ENCODE measurements at regions not wholly inside any gene's neighbourhood (a gene's known extent, or its start where the extent isn't known, plus 50 kb on each side); places are given as distances from the start of the nearest gene placed in this dataset.
"Not testable (repeated sequence)": the region's sequence is repeated elsewhere in the genome, so short reads cannot be mapped to it uniquely, and the experiment has no call there.

- Histone ChIP-seq H3K36me3 (ENCODE audit: control insufficient read depth, insufficient read depth, low read length) (no peaks in the 10 kb centered on the region), H3K27ac (ENCODE audit: insufficient read depth, low read depth, low read length, poor library complexity, severe bottlenecking) (no peak overlapping the region), H3K4me1 (ENCODE audit: control insufficient read depth, insufficient read depth, low read length) (peaks cover 11% of the 10 kb centered on the region), H3K27me3 (ENCODE audit: control insufficient read depth, insufficient read depth, low read length, poor library complexity, severe bottlenecking) (no peaks in the 10 kb centered on the region), H3K9me3 (ENCODE audit: control insufficient read depth, low read length) (no peaks in the 10 kb centered on the region), H3K4me3 (ENCODE audit: insufficient read depth, low read depth, low read length) (no peak overlapping the region)
- 92 to 95% methylated on average over 2 of the region's 2 CpGs for WGBS, 2 experiments
Measured at GRCh38 chr13:99759163-99759552, 212.4 kb downstream of the ZIC5 start.

GRCh38 chr13:99758460-99759162, 213.0 kb downstream of the ZIC5 start:
- no peaks in the 10 kb centered on the region for H3K27me3 ChIP-seq (ENCODE audit: control insufficient read depth, insufficient read depth, low read length, poor library complexity, severe bottlenecking)
- no peaks in the 10 kb centered on the region for H3K36me3 ChIP-seq (ENCODE audit: control insufficient read depth, insufficient read depth, low read length)
- H3K4me1 ChIP-seq (ENCODE audit: control insufficient read depth, insufficient read depth, low read length): peaks cover 11% of the 10 kb centered on the region
- no peak overlapping the region for H3K27ac ChIP-seq (ENCODE audit: insufficient read depth, low read depth, low read length, poor library complexity, severe bottlenecking)
- no peak overlapping the region for H3K4me3 ChIP-seq (ENCODE audit: insufficient read depth, low read depth, low read length)
- WGBS, 2 experiments: 71 to 73% methylated on average over 6 of the region's 6 CpGs
- no peaks in the 10 kb centered on the region for H3K9me3 ChIP-seq (ENCODE audit: control insufficient read depth, low read length)

GRCh38 chr13:99757756-99758459, 213.7 kb downstream of the ZIC5 start:
- WGBS, 2 experiments: 81 to 85% methylated on average over 8 of the region's 8 CpGs
- no peaks in the 10 kb centered on the region for H3K9me3 ChIP-seq (ENCODE audit: control insufficient read depth, low read length)
- H3K27ac ChIP-seq (ENCODE audit: insufficient read depth, low read depth, low read length, poor library complexity, severe bottlenecking): no peak overlapping the region
- H3K27me3 ChIP-seq (ENCODE audit: control insufficient read depth, insufficient read depth, low read length, poor library complexity, severe bottlenecking): no peaks in the 10 kb centered on the region
- no peak overlapping the region for H3K4me3 ChIP-seq (ENCODE audit: insufficient read depth, low read depth, low read length)
- H3K36me3 ChIP-seq (ENCODE audit: control insufficient read depth, insufficient read depth, low read length): no peaks in the 10 kb centered on the region
- peaks cover 11% of the 10 kb centered on the region for H3K4me1 ChIP-seq (ENCODE audit: control insufficient read depth, insufficient read depth, low read length)

- WGBS, 2 experiments: 92 to 95% methylated on average over 2 of the region's 2 CpGs
- no peaks in the 10 kb centered on the region for H3K27me3 ChIP-seq (ENCODE audit: control insufficient read depth, insufficient read depth, low read length, poor library complexity, severe bottlenecking)
- H3K36me3 ChIP-seq (ENCODE audit: control insufficient read depth, insufficient read depth, low read length): no peaks in the 10 kb centered on the region
- H3K27ac ChIP-seq (ENCODE audit: insufficient read depth, low read depth, low read length, poor library complexity, severe bottlenecking): no peak overlapping the region
- no peaks in the 10 kb centered on the region for H3K9me3 ChIP-seq (ENCODE audit: control insufficient read depth, low read length)
- no peak overlapping the region for H3K4me3 ChIP-seq (ENCODE audit: insufficient read depth, low read depth, low read length)
- H3K4me1 ChIP-seq (ENCODE audit: control insufficient read depth, insufficient read depth, low read length): peaks cover 14% of the 10 kb centered on the region
Measured at GRCh38 chr13:99756281-99756680, 215.3 kb downstream of the ZIC5 start.

- H3K4me3 ChIP-seq (ENCODE audit: insufficient read depth, low read depth, low read length); H3K27ac ChIP-seq (ENCODE audit: insufficient read depth, low read depth, low read length, poor library complexity, severe bottlenecking); H3K27me3 ChIP-seq (ENCODE audit: control insufficient read depth, insufficient read depth, low read length, poor library complexity, severe bottlenecking); H3K36me3 ChIP-seq (ENCODE audit: control insufficient read depth, insufficient read depth, low read length); H3K9me3 ChIP-seq (ENCODE audit: control insufficient read depth, low read length): not testable (repeated sequence)
- H3K4me1 ChIP-seq (ENCODE audit: control insufficient read depth, insufficient read depth, low read length): peaks cover 18% of the 10 kb centered on the region
- 90 to 95% methylated on average over 18 of the region's 18 CpGs for WGBS, 2 experiments
Measured at GRCh38 chr13:99754750-99755149, 216.8 kb downstream of the ZIC5 start.

- Histone ChIP-seq H3K27ac (ENCODE audit: insufficient read depth, low read depth, low read length, poor library complexity, severe bottlenecking) (no peak overlapping the region), H3K4me1 (ENCODE audit: control insufficient read depth, insufficient read depth, low read length) (peaks cover 27% of the 10 kb centered on the region), H3K4me3 (ENCODE audit: insufficient read depth, low read depth, low read length) (no peak overlapping the region), H3K36me3 (ENCODE audit: control insufficient read depth, insufficient read depth, low read length) (no peaks in the 10 kb centered on the region), H3K9me3 (ENCODE audit: control insufficient read depth, low read length) (no peaks in the 10 kb centered on the region), H3K27me3 (ENCODE audit: control insufficient read depth, insufficient read depth, low read length, poor library complexity, severe bottlenecking) (no peaks in the 10 kb centered on the region)
- WGBS, 2 experiments: 87 to 95% methylated on average over 2 of the region's 2 CpGs
Measured at GRCh38 chr13:99752373-99752772, 219.2 kb downstream of the ZIC5 start.

- WGBS, 2 experiments: 93 to 96% methylated on average over 10 of the region's 10 CpGs
- Histone ChIP-seq H3K36me3 (ENCODE audit: control insufficient read depth, insufficient read depth, low read length) (no peaks in the 10 kb centered on the region), H3K9me3 (ENCODE audit: control insufficient read depth, low read length) (no peaks in the 10 kb centered on the region), H3K4me1 (ENCODE audit: control insufficient read depth, insufficient read depth, low read length) (peaks cover 31% of the 10 kb centered on the region), H3K4me3 (ENCODE audit: insufficient read depth, low read depth, low read length) (no peak overlapping the region), H3K27me3 (ENCODE audit: control insufficient read depth, insufficient read depth, low read length, poor library complexity, severe bottlenecking) (no peaks in the 10 kb centered on the region), H3K27ac (ENCODE audit: insufficient read depth, low read depth, low read length, poor library complexity, severe bottlenecking) (no peak overlapping the region)
Measured at GRCh38 chr13:99751517-99752199, 219.9 kb downstream of the ZIC5 start.

GRCh38 chr13:99750951-99751350, 220.6 kb downstream of the ZIC5 start:
- WGBS, 2 experiments: 92 to 97% methylated on average over 8 of the region's 8 CpGs
- H3K27me3 ChIP-seq (ENCODE audit: control insufficient read depth, insufficient read depth, low read length, poor library complexity, severe bottlenecking): no peaks in the 10 kb centered on the region
- no peak overlapping the region for H3K4me3 ChIP-seq (ENCODE audit: insufficient read depth, low read depth, low read length)
- no peak overlapping the region for H3K27ac ChIP-seq (ENCODE audit: insufficient read depth, low read depth, low read length, poor library complexity, severe bottlenecking)
- H3K4me1 ChIP-seq (ENCODE audit: control insufficient read depth, insufficient read depth, low read length): peaks cover 33% of the 10 kb centered on the region
- no peaks in the 10 kb centered on the region for H3K36me3 ChIP-seq (ENCODE audit: control insufficient read depth, insufficient read depth, low read length)
- no peaks in the 10 kb centered on the region for H3K9me3 ChIP-seq (ENCODE audit: control insufficient read depth, low read length)

- Histone ChIP-seq H3K36me3 (ENCODE audit: control insufficient read depth, insufficient read depth, low read length) (no peaks in the 10 kb centered on the region), H3K27ac (ENCODE audit: insufficient read depth, low read depth, low read length, poor library complexity, severe bottlenecking) (peak overlapping the region; percentile 68), H3K4me3 (ENCODE audit: insufficient read depth, low read depth, low read length) (no peak overlapping the region), H3K27me3 (ENCODE audit: control insufficient read depth, insufficient read depth, low read length, poor library complexity, severe bottlenecking) (no peaks in the 10 kb centered on the region), H3K9me3 (ENCODE audit: control insufficient read depth, low read length) (no peaks in the 10 kb centered on the region), H3K4me1 (ENCODE audit: control insufficient read depth, insufficient read depth, low read length) (peaks cover 42% of the 10 kb centered on the region)
- 83 to 84% methylated on average over 11 of the region's 11 CpGs for WGBS, 2 experiments
Measured at GRCh38 chr13:99749271-99750019, 222.1 kb downstream of the ZIC5 start.

- Histone ChIP-seq H3K27ac (ENCODE audit: insufficient read depth, low read depth, low read length, poor library complexity, severe bottlenecking) (peak overlapping the region; percentile 91), H3K27me3 (ENCODE audit: control insufficient read depth, insufficient read depth, low read length, poor library complexity, severe bottlenecking) (no peaks in the 10 kb centered on the region), H3K9me3 (ENCODE audit: control insufficient read depth, low read length) (no peaks in the 10 kb centered on the region), H3K4me3 (ENCODE audit: insufficient read depth, low read depth, low read length) (peak overlapping the region; percentile 14), H3K4me1 (ENCODE audit: control insufficient read depth, insufficient read depth, low read length) (peaks cover 54% of the 10 kb centered on the region), H3K36me3 (ENCODE audit: control insufficient read depth, insufficient read depth, low read length) (no peaks in the 10 kb centered on the region)
- WGBS, 2 experiments: 10 to 11% methylated on average over 7 of the region's 7 CpGs
Measured at GRCh38 chr13:99747403-99747710, 224.2 kb downstream of the ZIC5 start.

Measured in ectodermal cell (in vitro differentiated cells).